ENCODE measurements at regions not wholly inside any gene's neighbourhood (a gene's known extent, or its start where the extent isn't known, plus 50 kb on each side); places are given as distances from the start of the nearest gene placed in this dataset.

GRCh38 chr16:74202009-74202408 lies 94.6 kb upstream of the PSMD7 start:
- H3K9me1 ChIP-seq (ENCODE audit: insufficient read depth, low read length) = no peaks in the 10 kb centered on the region
- no peak overlapping the region for H3K27ac ChIP-seq (ENCODE audit: insufficient read depth, low read length)
- no peak overlapping the region for H2AK9ac ChIP-seq (replicated peaks; ENCODE audit: low read depth, low read length, poor library complexity)
- no peak overlapping the region for H2BK15ac ChIP-seq (ENCODE audit: low read depth, low read length)
- H3K4ac ChIP-seq (ENCODE audit: low read depth, low read length) = no peak overlapping the region
- H3K56ac ChIP-seq (ENCODE audit: extremely low read depth, insufficient read depth, low read length) = no peak overlapping the region
- H2AK5ac ChIP-seq (ENCODE audit: low read depth, low read length) = no peak overlapping the region
- no peaks in the 10 kb centered on the region for H3K79me1 ChIP-seq (ENCODE audit: low read depth in 1 of 2, low read length in 2 of 2)
- no peaks in the 10 kb centered on the region for H3K36me3 ChIP-seq (ENCODE audit: control insufficient read depth, insufficient read depth, low read length)
- H3K4me3 ChIP-seq (ENCODE audit: insufficient read depth, low read depth, low read length) = no peak overlapping the region
- H2BK20ac ChIP-seq (ENCODE audit: low read depth, low read length) = no peak overlapping the region
- H3K4me1 ChIP-seq (ENCODE audit: control insufficient read depth, insufficient read depth, low read length) = peaks cover 1% of the 10 kb centered on the region; the same call in 1 of the 2 replicates
- no peak for TF ChIP-seq FOS (IDR thresholded peaks at IDR 0.05; ENCODE audit: low read depth, low read length)
- no peak for TF ChIP-seq SMC3 (IDR thresholded peaks at IDR 0.05; ENCODE audit: low read depth, low read length)
- TF ChIP-seq POLR2A (IDR thresholded peaks at IDR 0.05; ENCODE audit: low read depth, low read length) = no peak
- no peak for TF ChIP-seq RAD21 (IDR thresholded peaks at IDR 0.05; ENCODE audit: low read length)
- no peak for TF ChIP-seq BHLHE40 (IDR thresholded peaks at IDR 0.05; ENCODE audit: low read depth, low read length)
- no peak for TF ChIP-seq RFX5 (IDR thresholded peaks at IDR 0.05; ENCODE audit: low read depth, low read length)
- no peak for TF ChIP-seq CHD1 (IDR thresholded peaks at IDR 0.05; ENCODE audit: low read depth, low read length)
- no peak for TF ChIP-seq RCOR1 (IDR thresholded peaks at IDR 0.05; ENCODE audit: insufficient replicate concordance, low read length)
- no peak for TF ChIP-seq CEBPB (IDR thresholded peaks at IDR 0.05; ENCODE audit: low read depth, low read length)
- dilution Hi-C loops (cut with HindIII; ENCODE audit: low sequenced_read_pairs, unreplicated experiment) (no loop called here), in situ Hi-C loops (cut with MboI; ENCODE audit: low sequenced_read_pairs) (no loop called here), intact Hi-C loops (cut with micrococcal nuclease) (no loop called here)
- no peak overlapping the region for H4K5ac ChIP-seq (ENCODE audit: low read depth, low read length)
- no TSS peak for BruUV-seq (replicated peaks)
- no peak overlapping the region for H3K18ac ChIP-seq (ENCODE audit: low read depth, low read length)
- no peak overlapping the region for H4K91ac ChIP-seq (ENCODE audit: insufficient read depth, low read depth, low read length)
- no peak overlapping the region for H3K14ac ChIP-seq (replicated peaks; ENCODE audit: low read depth, low read length)
- no peak overlapping the region for H3K9ac ChIP-seq (ENCODE audit: low read depth, low read length)
- no peaks in the 10 kb centered on the region for H3K27me3 ChIP-seq (ENCODE audit: control insufficient read depth, insufficient read depth, low read length)
- no CpG with 5 or more reads among the region's 5 CpGs for WGBS, 2 experiments (ENCODE audit: extremely low coverage in 2 of 2, insufficient read length in 1 of 2)
- H3K4me2 ChIP-seq (ENCODE audit: low read depth, low read length) = no peak overlapping the region
- no peak overlapping the region for H2AFZ ChIP-seq (replicated peaks; ENCODE audit: low read length, poor library complexity)
- H4K8ac ChIP-seq (ENCODE audit: low read depth in 2 of 2, low read length in 2 of 2) = no peak overlapping the region
- no peak overlapping the region for H2BK5ac ChIP-seq (ENCODE audit: low read depth, low read length, poor library complexity, severe bottlenecking)
- H4K20me1 ChIP-seq (ENCODE audit: insufficient read depth, low read length) = no peaks in the 10 kb centered on the region
- H3K23ac ChIP-seq (ENCODE audit: low read depth, low read length) = no peak overlapping the region
- H3K9me3 ChIP-seq (ENCODE audit: control insufficient read depth, insufficient read depth, low read length) = no peaks in the 10 kb centered on the region; the same call in 1 of the 2 replicates
- ATAC-seq (ENCODE audit: low read depth) = no peak
- no peak overlapping the region for H2BK120ac ChIP-seq (ENCODE audit: low read depth, low read length)
- no peak for DNase-seq
- POLR2A ChIA-PET (ENCODE audit: unreplicated experiment) = no interaction called here
- CTCF ChIA-PET = no interaction called here
